ENCODE measurements at regions not wholly inside any gene's neighbourhood (a gene's known extent, or its start where the extent isn't known, plus 50 kb on each side); places are given as distances from the start of the nearest gene placed in this dataset.

DNA sequence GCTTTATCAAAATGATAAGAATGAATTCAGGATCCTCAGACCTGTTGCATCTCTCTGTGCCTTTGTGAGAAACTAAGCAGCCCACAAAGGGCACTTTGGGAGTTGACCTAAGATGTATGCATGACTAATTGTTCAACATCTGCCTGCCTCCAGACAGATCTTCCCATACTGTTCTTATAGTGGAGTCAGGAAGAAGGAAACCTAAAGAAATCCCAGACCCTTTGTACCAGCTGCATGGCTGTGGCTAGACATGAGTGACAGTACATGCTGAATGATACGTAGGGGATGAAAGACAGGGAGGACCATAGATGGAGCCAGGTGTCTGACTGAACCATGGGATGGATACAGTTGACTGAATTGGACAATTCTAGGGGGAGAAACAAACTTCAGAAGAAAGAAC, 148.7 kb upstream of the PCGF5 start:
- TF ChIP-seq, protein P1, sequence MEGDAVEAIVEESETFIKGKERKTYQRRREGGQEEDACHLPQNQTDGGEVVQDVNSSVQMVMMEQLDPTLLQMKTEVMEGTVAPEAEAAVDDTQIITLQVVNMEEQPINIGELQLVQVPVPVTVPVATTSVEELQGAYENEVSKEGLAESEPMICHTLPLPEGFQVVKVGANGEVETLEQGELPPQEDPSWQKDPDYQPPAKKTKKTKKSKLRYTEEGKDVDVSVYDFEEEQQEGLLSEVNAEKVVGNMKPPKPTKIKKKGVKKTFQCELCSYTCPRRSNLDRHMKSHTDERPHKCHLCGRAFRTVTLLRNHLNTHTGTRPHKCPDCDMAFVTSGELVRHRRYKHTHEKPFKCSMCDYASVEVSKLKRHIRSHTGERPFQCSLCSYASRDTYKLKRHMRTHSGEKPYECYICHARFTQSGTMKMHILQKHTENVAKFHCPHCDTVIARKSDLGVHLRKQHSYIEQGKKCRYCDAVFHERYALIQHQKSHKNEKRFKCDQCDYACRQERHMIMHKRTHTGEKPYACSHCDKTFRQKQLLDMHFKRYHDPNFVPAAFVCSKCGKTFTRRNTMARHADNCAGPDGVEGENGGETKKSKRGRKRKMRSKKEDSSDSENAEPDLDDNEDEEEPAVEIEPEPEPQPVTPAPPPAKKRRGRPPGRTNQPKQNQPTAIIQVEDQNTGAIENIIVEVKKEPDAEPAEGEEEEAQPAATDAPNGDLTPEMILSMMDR (IDR thresholded peaks at IDR 0.05): no peak
- TF ChIP-seq POLR2AphosphoS5 (IDR thresholded peaks at IDR 0.05) (no peak), POLR2A (IDR thresholded peaks at IDR 0.05) (no peak)

Data from suprapubic skin (tissue), 4 donors.